ENCODE measurements at regions not wholly inside any gene's neighbourhood (a gene's known extent, or its start where the extent isn't known, plus 50 kb on each side); places are given as distances from the start of the nearest gene placed in this dataset.
"Not testable (repeated sequence)": the region's sequence is repeated elsewhere in the genome, so short reads cannot be mapped to it uniquely, and the experiment has no call there.

- DNase-seq (ENCODE audit: low spot score): no peak
Observed at GRCh38 chr21:36591326-36591970, 107.5 kb upstream of the SIM2 start.

GRCh38 chr21:36596174-36596573, 102.7 kb upstream of the SIM2 start:
- DNase-seq (ENCODE audit: low spot score): no peak

- DNase-seq (ENCODE audit: low spot score): no peak
Observed at GRCh38 chr21:36601362-36601761, 97.6 kb upstream of the SIM2 start.

GRCh38 chr21:36602735-36603134, 96.2 kb upstream of the SIM2 start:
- DNase-seq (ENCODE audit: low spot score): no peak

- no peak for DNase-seq (ENCODE audit: low spot score)
Observed at GRCh38 chr21:36603221-36603620, 95.7 kb upstream of the SIM2 start.

GRCh38 chr21:36605426-36605825, 93.5 kb upstream of the SIM2 start:
- DNase-seq (ENCODE audit: low spot score): no peak

- no peak for DNase-seq (ENCODE audit: low spot score)
Observed at GRCh38 chr21:36606287-36606982, 92.5 kb upstream of the SIM2 start.

- no peak for DNase-seq (ENCODE audit: low spot score)
Observed at GRCh38 chr21:36606983-36607325, 92.0 kb upstream of the SIM2 start.

- DNase-seq (ENCODE audit: low spot score): no peak
Observed at GRCh38 chr21:36608041-36608896, 90.6 kb upstream of the SIM2 start.

GRCh38 chr21:36608897-36609225, 90.1 kb upstream of the SIM2 start:
- no peak for DNase-seq (ENCODE audit: low spot score)

- no peak for DNase-seq (ENCODE audit: low spot score)
Observed at GRCh38 chr21:36609654-36610053, 89.3 kb upstream of the SIM2 start.

- no peak for DNase-seq (ENCODE audit: low spot score)
Observed at GRCh38 chr21:36610201-36610600, 88.7 kb upstream of the SIM2 start.

GRCh38 chr21:36610935-36611334, 88.0 kb upstream of the SIM2 start:
- DNase-seq (ENCODE audit: low spot score): no peak

- DNase-seq (ENCODE audit: low spot score): no peak
Observed at GRCh38 chr21:36611379-36611778, 87.5 kb upstream of the SIM2 start.

GRCh38 chr21:36613059-36613458, 85.9 kb upstream of the SIM2 start:
- no peak for DNase-seq (ENCODE audit: low spot score)

GRCh38 chr21:36613554-36613953, 85.4 kb upstream of the SIM2 start:
- DNase-seq (ENCODE audit: low spot score): no peak

GRCh38 chr21:36615274-36615964, 83.5 kb upstream of the SIM2 start:
- DNase-seq (ENCODE audit: low spot score): no peak

GRCh38 chr21:36616773-36617172, 82.1 kb upstream of the SIM2 start:
- not testable (repeated sequence) for DNase-seq (ENCODE audit: low spot score)

- DNase-seq (ENCODE audit: low spot score): not testable (repeated sequence)
Observed at GRCh38 chr21:36621794-36622193, 77.1 kb upstream of the SIM2 start.

GRCh38 chr21:36624105-36624504, 74.8 kb upstream of the SIM2 start:
- DNase-seq (ENCODE audit: low spot score): no peak

- no peak for DNase-seq (ENCODE audit: low spot score)
Observed at GRCh38 chr21:36626791-36627190, 72.1 kb upstream of the SIM2 start.

GRCh38 chr21:36627242-36627641, 71.7 kb upstream of the SIM2 start:
- no peak for DNase-seq (ENCODE audit: low spot score)

- no peak for DNase-seq (ENCODE audit: low spot score)
Observed at GRCh38 chr21:36628106-36628505, 70.8 kb upstream of the SIM2 start.

All from activated CD4-positive, alpha-beta T cell treated with anti-CD3 and anti-CD28 coated beads, Interleukin-2, Interleukin-4, amounts not matched to agents 100 ng/mL and 50 ng/mL, durations not matched to agents 16 hours and 8 hours (primary cell).